ENCODE measurements at regions not wholly inside any gene's neighbourhood (a gene's known extent, or its start where the extent isn't known, plus 50 kb on each side); places are given as distances from the start of the nearest gene placed in this dataset.
A peak's percentile ranks its signal among the peaks of the same experiment; 100 is the strongest.

DNA sequence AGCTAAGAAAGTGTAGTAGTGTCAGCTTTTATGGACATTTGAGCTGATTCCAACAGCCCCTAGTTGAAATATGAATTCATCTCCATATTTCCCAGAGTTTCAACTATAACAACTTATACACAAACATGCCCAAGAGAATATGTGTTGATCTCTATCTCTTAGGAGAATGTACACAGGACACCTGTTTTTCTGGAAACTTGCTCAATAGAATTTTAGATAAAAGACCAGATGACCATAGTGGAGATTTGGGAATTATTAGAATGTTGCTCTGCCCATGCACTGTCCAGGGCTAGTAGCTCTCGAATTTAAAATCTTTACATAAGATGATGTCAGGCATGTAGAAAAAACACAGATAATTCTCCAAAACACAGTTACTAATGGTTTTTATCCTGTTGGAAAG is 162.3 kb upstream of the VRK2 start:
- no peak for DNase-seq
- no peaks in the 10 kb centered on the region for H3K9me3 ChIP-seq (ENCODE audit: control insufficient read depth in 2 of 3, low read length in 3 of 3)
- Mint-ChIP-seq H3K27ac (no peak overlapping the region), H3K27me3 (peaks cover 0 to 4% (median 0%) of the 10 kb centered on the region in 5 donors), H3K36me3 (no peaks in the 10 kb centered on the region), H3K4me1 (peaks cover 0 to 12% (median 9%) of the 10 kb centered on the region in 7 donors), H3K9me3 (no peaks in the 10 kb centered on the region), H3K4me3 (no peak overlapping the region)
- H3K27ac ChIP-seq (ENCODE audit: low read depth, low read length) = no peak overlapping the region
- CTCF ChIA-PET = no interaction called here
- H3K4me3 ChIP-seq (ENCODE audit: low read length) = no peak overlapping the region
- POLR2A ChIA-PET = no interaction called here
- no peaks in the 10 kb centered on the region for H3K27me3 ChIP-seq (ENCODE audit: control insufficient read depth in 2 of 2, insufficient read depth in 2 of 2, low read length in 2 of 2)
- H3K4me1 ChIP-seq (ENCODE audit: control insufficient read depth in 2 of 2, insufficient read depth in 2 of 2, low read length in 2 of 2) = no peaks in the 10 kb centered on the region
- no peaks in the 10 kb centered on the region for H3K36me3 ChIP-seq (ENCODE audit: control insufficient read depth in 2 of 3, insufficient read depth in 3 of 3, low read length in 3 of 3)
- no peak for ATAC-seq
- intact Hi-C loops (cut with micrococcal nuclease) = no loop called here

DNA sequence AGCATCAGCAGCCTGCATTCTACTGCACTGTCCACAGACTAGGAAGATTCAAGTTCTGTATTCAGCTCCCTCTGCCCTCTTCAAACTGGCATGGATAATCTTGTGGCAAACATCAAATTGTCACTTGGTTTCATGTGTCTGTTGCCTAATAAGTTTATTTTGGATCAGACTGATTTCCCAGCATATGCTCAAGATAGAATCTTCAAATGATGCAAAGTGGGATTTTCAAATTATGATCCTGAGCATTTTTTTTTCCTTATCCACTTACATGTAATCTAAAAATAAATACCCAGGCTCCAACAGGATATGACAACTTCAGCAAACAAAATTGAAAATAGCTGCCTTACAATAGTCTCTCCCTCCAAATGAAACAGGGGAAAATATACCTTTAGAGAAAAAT is 160.9 kb upstream of the VRK2 start:
- H3K27ac Mint-ChIP-seq = no peak overlapping the region
- H3K4me1 Mint-ChIP-seq = peaks cover 0 to 14% (median 9%) of the 10 kb centered on the region in 7 donors
- peaks cover 0 to 5% (median 0%) of the 10 kb centered on the region in 5 donors for H3K27me3 Mint-ChIP-seq
- Histone ChIP-seq H3K4me1 (ENCODE audit: control insufficient read depth in 2 of 2, insufficient read depth in 2 of 2, low read length in 2 of 2) (no peaks in the 10 kb centered on the region), H3K4me3 (ENCODE audit: low read length) (no peak overlapping the region), H3K27ac (ENCODE audit: low read depth, low read length) (no peak overlapping the region), H3K27me3 (ENCODE audit: control insufficient read depth in 2 of 2, insufficient read depth in 2 of 2, low read length in 2 of 2) (no peaks in the 10 kb centered on the region), H3K9me3 (ENCODE audit: control insufficient read depth in 2 of 3, low read length in 3 of 3) (no peaks in the 10 kb centered on the region), H3K36me3 (ENCODE audit: control insufficient read depth in 2 of 3, insufficient read depth in 3 of 3, low read length in 3 of 3) (no peaks in the 10 kb centered on the region)
- DNase-seq = no peak
- no peak for ATAC-seq
- ChIA-PET POLR2A (no interaction called here), CTCF (no interaction called here)
- H3K9me3 Mint-ChIP-seq = no peaks in the 10 kb centered on the region
- intact Hi-C loops (cut with micrococcal nuclease) = no loop called here
- H3K36me3 Mint-ChIP-seq = no peaks in the 10 kb centered on the region
- no peak overlapping the region for H3K4me3 Mint-ChIP-seq

DNA sequence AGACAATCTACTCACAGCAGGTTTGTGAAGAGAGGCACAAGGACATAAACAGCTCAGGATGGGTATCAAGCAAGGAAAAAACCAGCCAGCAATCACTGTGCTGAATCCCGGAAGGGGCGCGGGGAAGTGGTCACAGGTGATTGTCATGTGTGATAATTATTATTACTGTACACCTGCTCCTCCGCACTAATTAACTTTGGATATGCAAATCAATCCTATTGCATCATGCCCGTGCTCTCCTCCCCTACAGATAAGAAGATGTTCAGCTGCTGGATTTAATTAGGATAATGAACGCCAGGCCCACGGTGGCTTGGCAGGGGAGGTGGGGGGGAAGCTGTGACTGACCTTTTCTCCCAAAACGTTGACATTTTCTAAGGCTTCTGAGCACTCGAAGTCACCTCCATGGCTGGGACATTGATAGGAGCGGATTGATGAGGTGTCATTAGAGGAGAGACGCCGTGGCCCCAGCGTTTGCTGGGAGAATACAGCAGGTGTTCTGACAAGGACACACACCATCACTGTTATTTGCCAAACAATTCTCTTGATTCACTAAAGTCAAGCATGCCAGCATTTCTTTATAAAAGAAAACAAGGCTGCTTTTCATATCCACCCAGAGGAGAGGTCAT is 160.3 kb upstream of the VRK2 start:
- H3K4me3 ChIP-seq (ENCODE audit: low read length) = no peak overlapping the region
- Mint-ChIP-seq H3K36me3 (no peaks in the 10 kb centered on the region), H3K4me1 (peaks cover 0 to 14% (median 9%) of the 10 kb centered on the region in 7 donors), H3K4me3 (no peak overlapping the region), H3K27ac (no peak overlapping the region), H3K9me3 (no peaks in the 10 kb centered on the region), H3K27me3 (peaks cover 0 to 5% (median 0%) of the 10 kb centered on the region in 5 donors)
- H3K27ac ChIP-seq (ENCODE audit: low read depth, low read length) = no peak overlapping the region
- intact Hi-C loops (cut with micrococcal nuclease) = no loop called here
- CTCF ChIA-PET = interaction anchor here (0.7 kb wide), 1 partner anchor 1182 kb away, joined by 3 read pairs; no protein-coding TSS in a partner anchor
- no peaks in the 10 kb centered on the region for H3K4me1 ChIP-seq (ENCODE audit: control insufficient read depth in 2 of 2, insufficient read depth in 2 of 2, low read length in 2 of 2)
- POLR2A ChIA-PET = no interaction called here
- H3K27me3 ChIP-seq (ENCODE audit: control insufficient read depth in 2 of 2, insufficient read depth in 2 of 2, low read length in 2 of 2) = no peaks in the 10 kb centered on the region
- H3K36me3 ChIP-seq (ENCODE audit: control insufficient read depth in 2 of 3, insufficient read depth in 3 of 3, low read length in 3 of 3) = no peaks in the 10 kb centered on the region
- no peak for DNase-seq
- ATAC-seq = no peak
- no peaks in the 10 kb centered on the region for H3K9me3 ChIP-seq (ENCODE audit: control insufficient read depth in 2 of 3, low read length in 3 of 3)

GRCh38 chr2:57888463-57888862 is 158.1 kb upstream of the VRK2 start:
- Mint-ChIP-seq H3K27ac (no peak overlapping the region), H3K4me1 (peaks cover 0 to 14% (median 9%) of the 10 kb centered on the region in 7 donors), H3K36me3 (no peaks in the 10 kb centered on the region), H3K27me3 (peaks cover 0 to 5% (median 0%) of the 10 kb centered on the region in 5 donors), H3K9me3 (no peaks in the 10 kb centered on the region), H3K4me3 (no peak overlapping the region)
- intact Hi-C loops (cut with micrococcal nuclease) = no loop called here
- DNase-seq = no peak
- CTCF ChIA-PET = no interaction called here
- H3K4me3 ChIP-seq (ENCODE audit: low read length) = no peak overlapping the region
- no peak overlapping the region for H3K27ac ChIP-seq (ENCODE audit: low read depth, low read length)
- no peaks in the 10 kb centered on the region for H3K9me3 ChIP-seq (ENCODE audit: control insufficient read depth in 2 of 3, low read length in 3 of 3)
- H3K27me3 ChIP-seq (ENCODE audit: control insufficient read depth in 2 of 2, insufficient read depth in 2 of 2, low read length in 2 of 2) = no peaks in the 10 kb centered on the region
- H3K4me1 ChIP-seq (ENCODE audit: control insufficient read depth in 2 of 2, insufficient read depth in 2 of 2, low read length in 2 of 2) = no peaks in the 10 kb centered on the region
- POLR2A ChIA-PET = no interaction called here
- no peaks in the 10 kb centered on the region for H3K36me3 ChIP-seq (ENCODE audit: control insufficient read depth in 2 of 3, insufficient read depth in 3 of 3, low read length in 3 of 3)
- no peak for ATAC-seq

GRCh38 chr2:57890464-57890863 is 156.1 kb upstream of the VRK2 start:
- Histone ChIP-seq H3K9me3 (ENCODE audit: control insufficient read depth in 2 of 3, low read length in 3 of 3) (no peaks in the 10 kb centered on the region), H3K27ac (ENCODE audit: low read depth, low read length) (no peak overlapping the region), H3K27me3 (ENCODE audit: control insufficient read depth in 2 of 2, insufficient read depth in 2 of 2, low read length in 2 of 2) (no peaks in the 10 kb centered on the region), H3K4me1 (ENCODE audit: control insufficient read depth in 2 of 2, insufficient read depth in 2 of 2, low read length in 2 of 2) (no peaks in the 10 kb centered on the region), H3K4me3 (ENCODE audit: low read length) (no peak overlapping the region), H3K36me3 (ENCODE audit: control insufficient read depth in 2 of 3, insufficient read depth in 3 of 3, low read length in 3 of 3) (no peaks in the 10 kb centered on the region)
- H3K4me3 Mint-ChIP-seq = no peak overlapping the region
- H3K9me3 Mint-ChIP-seq = no peaks in the 10 kb centered on the region
- no peak overlapping the region for H3K27ac Mint-ChIP-seq
- DNase-seq (no peak), ATAC-seq (peak; percentile 18)
- H3K36me3 Mint-ChIP-seq = no peaks in the 10 kb centered on the region
- intact Hi-C loops (cut with micrococcal nuclease) = no loop called here
- CTCF ChIA-PET = no interaction called here
- peaks cover 0 to 14% (median 9%) of the 10 kb centered on the region in 7 donors for H3K4me1 Mint-ChIP-seq
- POLR2A ChIA-PET = no interaction called here
- H3K27me3 Mint-ChIP-seq = peaks cover 0 to 5% (median 0%) of the 10 kb centered on the region in 5 donors

- no peaks in the 10 kb centered on the region for H3K36me3 Mint-ChIP-seq
- peaks cover 0 to 14% (median 9%) of the 10 kb centered on the region in 7 donors for H3K4me1 Mint-ChIP-seq
- Histone ChIP-seq H3K4me1 (ENCODE audit: control insufficient read depth in 2 of 2, insufficient read depth in 2 of 2, low read length in 2 of 2) (no peaks in the 10 kb centered on the region), H3K27me3 (ENCODE audit: control insufficient read depth in 2 of 2, insufficient read depth in 2 of 2, low read length in 2 of 2) (no peaks in the 10 kb centered on the region), H3K4me3 (ENCODE audit: low read length) (no peak overlapping the region), H3K9me3 (ENCODE audit: control insufficient read depth in 2 of 3, low read length in 3 of 3) (no peaks in the 10 kb centered on the region), H3K36me3 (ENCODE audit: control insufficient read depth in 2 of 3, insufficient read depth in 3 of 3, low read length in 3 of 3) (no peaks in the 10 kb centered on the region), H3K27ac (ENCODE audit: low read depth, low read length) (no peak overlapping the region)
- no peaks in the 10 kb centered on the region for H3K9me3 Mint-ChIP-seq
- no peak for DNase-seq
- no peak for ATAC-seq
- intact Hi-C loops (cut with micrococcal nuclease) = no loop called here
- CTCF ChIA-PET = no interaction called here
- peaks cover 0 to 5% (median 0%) of the 10 kb centered on the region in 5 donors for H3K27me3 Mint-ChIP-seq
- no peak overlapping the region for H3K4me3 Mint-ChIP-seq
- POLR2A ChIA-PET = no interaction called here
- H3K27ac Mint-ChIP-seq = no peak overlapping the region
Measured at GRCh38 chr2:57891086-57891712, 155.4 kb upstream of the VRK2 start.

- Histone ChIP-seq H3K36me3 (ENCODE audit: control insufficient read depth in 2 of 3, insufficient read depth in 3 of 3, low read length in 3 of 3) (no peaks in the 10 kb centered on the region), H3K9me3 (ENCODE audit: control insufficient read depth in 2 of 3, low read length in 3 of 3) (no peaks in the 10 kb centered on the region), H3K4me1 (ENCODE audit: control insufficient read depth in 2 of 2, insufficient read depth in 2 of 2, low read length in 2 of 2) (no peaks in the 10 kb centered on the region), H3K27ac (ENCODE audit: low read depth, low read length) (no peak overlapping the region), H3K27me3 (ENCODE audit: control insufficient read depth in 2 of 2, insufficient read depth in 2 of 2, low read length in 2 of 2) (no peaks in the 10 kb centered on the region), H3K4me3 (ENCODE audit: low read length) (no peak overlapping the region)
- peaks cover 0 to 3% (median 0%) of the 10 kb centered on the region in 5 donors for H3K27me3 Mint-ChIP-seq
- no peaks in the 10 kb centered on the region for H3K9me3 Mint-ChIP-seq
- no peak overlapping the region for H3K4me3 Mint-ChIP-seq
- no peak for DNase-seq
- CTCF ChIA-PET = no interaction called here
- POLR2A ChIA-PET = no interaction called here
- no peaks in the 10 kb centered on the region for H3K36me3 Mint-ChIP-seq
- peaks cover 0 to 13% (median 9%) of the 10 kb centered on the region in 7 donors for H3K4me1 Mint-ChIP-seq
- ATAC-seq = peak; percentile 57
- no peak overlapping the region for H3K27ac Mint-ChIP-seq
- intact Hi-C loops (cut with micrococcal nuclease) = no loop called here
Measured at GRCh38 chr2:57892920-57893319, 153.7 kb upstream of the VRK2 start.

Data from naive thymus-derived CD4-positive, alpha-beta T cell (primary cell).